ENCODE measurements at regions not wholly inside any gene's neighbourhood (a gene's known extent, or its start where the extent isn't known, plus 50 kb on each side); places are given as distances from the start of the nearest gene placed in this dataset.

- peaks cover 0 to 6% of the 10 kb centered on the region in 2 donors for H3K4me1 Mint-ChIP-seq
- H3K4me3 Mint-ChIP-seq, result no peak overlapping the region
- H3K9me3 Mint-ChIP-seq, result peaks cover 0 to 2% (median 0%) of the 10 kb centered on the region in 6 donors
- H3K36me3 Mint-ChIP-seq, result no peaks in the 10 kb centered on the region
- peaks cover 3 to 6% (median 3%) of the 10 kb centered on the region in 3 donors for H3K27me3 Mint-ChIP-seq (ENCODE audit: low read depth in 3 of 3)
- DNase-seq, result no peak
- no peak overlapping the region for H3K27ac Mint-ChIP-seq
These were observed 321.4 kb downstream of the GADD45G start for GRCh38 chr9:89926167-89926566.

- H3K27me3 Mint-ChIP-seq (ENCODE audit: low read depth in 3 of 3), result peaks cover 3 to 6% (median 3%) of the 10 kb centered on the region in 3 donors
- H3K4me1 Mint-ChIP-seq, result peaks cover 0 to 6% of the 10 kb centered on the region in 2 donors
- peaks cover 0 to 2% (median 0%) of the 10 kb centered on the region in 6 donors for H3K9me3 Mint-ChIP-seq
- no peaks in the 10 kb centered on the region for H3K36me3 Mint-ChIP-seq
- H3K4me3 Mint-ChIP-seq, result no peak overlapping the region
- DNase-seq, result no peak
- no peak overlapping the region for H3K27ac Mint-ChIP-seq
These were observed 321.9 kb downstream of the GADD45G start for GRCh38 chr9:89926691-89927220.

DNA sequence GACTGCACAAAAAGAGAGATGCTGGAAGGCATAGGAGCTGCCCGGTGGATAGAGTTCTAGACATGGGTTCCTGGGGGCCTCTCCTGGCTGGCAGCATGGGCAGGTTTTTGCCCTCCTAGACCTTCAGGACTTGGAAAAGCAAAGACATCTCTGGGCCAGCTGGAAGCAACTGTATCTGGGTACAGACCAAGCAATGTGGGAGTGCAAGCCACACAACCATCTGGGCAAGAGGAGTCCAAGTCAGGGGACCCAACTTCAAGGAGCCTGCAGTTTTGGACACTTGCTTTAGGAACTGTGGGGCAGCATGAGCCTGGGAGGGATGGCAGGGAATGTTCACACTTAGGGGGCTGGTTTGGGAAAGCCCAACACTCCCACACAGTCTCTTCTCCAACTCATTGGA is 323.3 kb downstream of the GADD45G start:
- Mint-ChIP-seq H3K27ac (no peak overlapping the region), H3K9me3 (peaks cover 0 to 2% (median 0%) of the 10 kb centered on the region in 6 donors), H3K4me3 (no peak overlapping the region)

GRCh38 chr9:89928521-89929275 is 323.9 kb downstream of the GADD45G start:
- peaks cover 0 to 6% (median 4%) of the 10 kb centered on the region in 3 donors for H3K27me3 Mint-ChIP-seq (ENCODE audit: low read depth in 3 of 3)
- peaks cover 0 to 2% (median 0%) of the 10 kb centered on the region in 6 donors for H3K9me3 Mint-ChIP-seq
- no peak for DNase-seq
- H3K27ac Mint-ChIP-seq, result no peak overlapping the region
- H3K4me3 Mint-ChIP-seq, result no peak overlapping the region
- H3K36me3 Mint-ChIP-seq, result no peaks in the 10 kb centered on the region
- peaks cover 0 to 6% of the 10 kb centered on the region in 2 donors for H3K4me1 Mint-ChIP-seq

More for the DNA sequence above, 323.3 kb downstream of the GADD45G start:
- DNase-seq, result no peak
- peaks cover 0 to 6% of the 10 kb centered on the region in 2 donors for H3K4me1 Mint-ChIP-seq
- no peaks in the 10 kb centered on the region for H3K36me3 Mint-ChIP-seq
- peaks cover 3 to 6% (median 4%) of the 10 kb centered on the region in 3 donors for H3K27me3 Mint-ChIP-seq (ENCODE audit: low read depth in 3 of 3)

- Mint-ChIP-seq H3K27me3 (ENCODE audit: low read depth in 3 of 3) (peaks cover 0 to 4% (median 4%) of the 10 kb centered on the region in 3 donors), H3K4me3 (no peak overlapping the region), H3K27ac (no peak overlapping the region), H3K4me1 (peaks cover 0 to under 1% of the 10 kb centered on the region in 2 donors), H3K36me3 (no peaks in the 10 kb centered on the region), H3K9me3 (peaks cover 0 to 2% (median 0%) of the 10 kb centered on the region in 6 donors)
- no peak for DNase-seq
These were observed 324.5 kb downstream of the GADD45G start for GRCh38 chr9:89929315-89929672.

DNA sequence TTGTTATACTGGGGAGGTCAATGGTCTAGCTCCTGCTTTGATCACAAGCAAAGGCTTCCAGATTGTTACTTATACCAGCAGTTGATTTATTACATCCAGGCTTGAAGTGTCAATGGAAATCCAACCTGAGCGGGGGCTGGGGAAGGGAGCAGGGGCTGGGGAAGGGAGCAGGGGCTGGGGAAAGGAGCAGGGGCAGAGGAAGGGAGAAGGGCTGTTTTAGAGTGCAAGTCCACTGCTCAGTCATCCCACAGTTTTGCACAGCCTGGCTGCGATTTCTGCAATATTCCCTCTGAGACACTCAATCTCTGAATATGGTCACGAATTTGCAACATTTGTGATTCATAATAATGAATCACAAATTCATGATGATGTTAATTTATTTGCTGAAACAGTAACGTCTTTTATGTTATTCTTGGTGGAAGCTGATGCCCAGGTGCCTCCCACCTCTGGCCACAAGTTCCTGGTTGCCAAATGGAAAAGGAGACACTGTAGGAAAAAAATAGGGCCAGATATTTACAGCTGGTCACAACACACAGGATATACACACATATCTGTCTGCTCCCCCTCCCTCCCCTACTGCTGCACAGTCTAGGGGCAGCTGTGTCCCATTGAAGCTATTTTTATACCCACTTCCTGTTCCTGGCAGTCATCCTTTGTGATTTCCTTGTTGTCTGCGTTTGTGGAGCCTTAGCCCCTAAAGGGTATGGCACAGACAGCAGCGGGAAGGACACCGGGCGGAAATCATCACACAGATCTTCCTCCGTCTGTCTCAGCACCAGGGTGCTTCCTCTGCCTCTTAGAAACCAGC is 325.1 kb downstream of the GADD45G start:
- Mint-ChIP-seq H3K4me1 (no peaks in the 10 kb centered on the region), H3K27ac (peak overlapping the region in 1 of 6 donors; percentile 36), H3K27me3 (ENCODE audit: low read depth in 3 of 3) (peaks cover 0 to 4% (median 4%) of the 10 kb centered on the region in 3 donors), H3K9me3 (peaks cover 0 to 2% (median 0%) of the 10 kb centered on the region in 6 donors), H3K4me3 (no peak overlapping the region), H3K36me3 (no peaks in the 10 kb centered on the region)
- DNase-seq, result no peak

DNA sequence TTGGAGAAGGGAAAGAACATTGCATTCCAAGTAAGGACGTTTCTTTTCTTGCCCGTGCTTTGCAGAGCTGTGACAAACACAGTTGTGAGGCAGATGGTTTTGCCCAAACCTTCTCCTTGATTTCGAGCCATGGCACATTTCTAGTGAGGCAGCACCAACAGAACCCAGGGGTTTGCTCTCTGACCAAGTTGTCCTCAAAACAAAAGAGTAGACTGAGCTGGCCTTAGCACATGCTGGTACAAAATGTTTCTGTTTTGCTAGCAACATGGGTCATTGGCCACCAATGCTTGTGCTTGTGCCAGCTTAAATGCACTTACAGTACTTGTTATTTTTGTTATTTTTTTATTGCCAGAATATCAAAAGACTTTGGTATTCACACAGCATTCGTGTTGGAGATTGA is 328.8 kb downstream of the GADD45G start:
- Mint-ChIP-seq H3K36me3 (no peaks in the 10 kb centered on the region), H3K4me1 (no peaks in the 10 kb centered on the region)

GRCh38 chr9:89935115-89935514 is 330.3 kb downstream of the GADD45G start:
- Mint-ChIP-seq H3K27ac (no peak overlapping the region), H3K4me1 (no peaks in the 10 kb centered on the region), H3K4me3 (no peak overlapping the region), H3K9me3 (peaks cover 0 to 2% (median 0%) of the 10 kb centered on the region in 6 donors), H3K27me3 (ENCODE audit: low read depth in 3 of 3) (peaks cover 2 to 13% (median 8%) of the 10 kb centered on the region in 3 donors), H3K36me3 (no peaks in the 10 kb centered on the region)
- no peak for DNase-seq

More for the DNA sequence above, 328.8 kb downstream of the GADD45G start:
- Mint-ChIP-seq H3K4me3 (no peak overlapping the region), H3K27me3 (ENCODE audit: low read depth in 3 of 3) (peaks cover 0 to 8% (median 6%) of the 10 kb centered on the region in 3 donors), H3K9me3 (peaks cover 0 to 2% (median 0%) of the 10 kb centered on the region in 6 donors), H3K27ac (no peak overlapping the region)
- DNase-seq, result no peak

GRCh38 chr9:89935801-89936200 is 331.0 kb downstream of the GADD45G start:
- no peaks in the 10 kb centered on the region for H3K4me1 Mint-ChIP-seq
- no peaks in the 10 kb centered on the region for H3K36me3 Mint-ChIP-seq
- H3K27me3 Mint-ChIP-seq (ENCODE audit: low read depth in 3 of 3), result peaks cover 2 to 13% (median 8%) of the 10 kb centered on the region in 3 donors
- H3K9me3 Mint-ChIP-seq, result peaks cover 0 to 2% (median 0%) of the 10 kb centered on the region in 6 donors
- H3K4me3 Mint-ChIP-seq, result no peak overlapping the region
- H3K27ac Mint-ChIP-seq, result no peak overlapping the region
- DNase-seq, result no peak

- H3K9me3 Mint-ChIP-seq, result no peaks in the 10 kb centered on the region
- H3K36me3 Mint-ChIP-seq, result peaks cover 0 to 2% (median 0%) of the 10 kb centered on the region in 3 donors
- no peak overlapping the region for H3K27ac Mint-ChIP-seq
- H3K4me1 Mint-ChIP-seq, result no peaks in the 10 kb centered on the region
- DNase-seq, result no peak
- peaks cover 2 to 14% (median 8%) of the 10 kb centered on the region in 3 donors for H3K27me3 Mint-ChIP-seq (ENCODE audit: low read depth in 3 of 3)
- H3K4me3 Mint-ChIP-seq, result no peak overlapping the region
These were observed 332.2 kb downstream of the GADD45G start for GRCh38 chr9:89937051-89937450.

DNA sequence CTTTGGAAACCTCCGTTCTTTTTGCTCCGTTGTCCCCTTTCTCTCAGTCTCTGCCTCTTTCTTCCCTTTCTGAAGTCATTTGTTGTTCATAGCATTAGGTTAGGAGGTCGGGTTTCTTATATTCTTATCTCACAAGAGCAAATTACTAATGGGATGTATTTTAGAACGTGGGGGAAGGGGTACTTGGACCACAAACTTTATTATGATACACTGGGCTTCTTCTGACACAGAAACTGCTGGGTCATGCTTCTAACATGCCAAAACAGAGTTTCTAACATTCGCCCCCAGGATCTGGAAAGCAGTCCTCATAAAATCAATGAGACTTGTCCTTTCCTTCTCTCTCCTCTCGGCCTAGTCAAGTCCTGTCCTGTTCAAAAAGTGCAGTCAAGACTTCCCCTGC is 334.4 kb downstream of the GADD45G start:
- Mint-ChIP-seq H3K36me3 (peaks cover 0 to 5% (median 0%) of the 10 kb centered on the region in 3 donors), H3K27ac (no peak overlapping the region), H3K4me1 (no peaks in the 10 kb centered on the region), H3K9me3 (no peaks in the 10 kb centered on the region), H3K4me3 (no peak overlapping the region), H3K27me3 (ENCODE audit: low read depth in 3 of 3) (peaks cover 4 to 15% (median 8%) of the 10 kb centered on the region in 3 donors)
- no peak for DNase-seq

GRCh38 chr9:89939626-89940292 is 334.9 kb downstream of the GADD45G start:
- H3K9me3 Mint-ChIP-seq, result no peaks in the 10 kb centered on the region
- H3K4me3 Mint-ChIP-seq, result no peak overlapping the region
- DNase-seq, result no peak
- H3K27me3 Mint-ChIP-seq (ENCODE audit: low read depth in 3 of 3), result peaks cover 4 to 15% (median 11%) of the 10 kb centered on the region in 3 donors
- no peak overlapping the region for H3K27ac Mint-ChIP-seq
- no peaks in the 10 kb centered on the region for H3K4me1 Mint-ChIP-seq
- peaks cover 0 to 5% (median 0%) of the 10 kb centered on the region in 3 donors for H3K36me3 Mint-ChIP-seq

GRCh38 chr9:89940625-89941024 is 335.8 kb downstream of the GADD45G start:
- DNase-seq, result no peak
- no peaks in the 10 kb centered on the region for H3K4me1 Mint-ChIP-seq
- peaks cover 0 to 7% (median 0%) of the 10 kb centered on the region in 3 donors for H3K36me3 Mint-ChIP-seq
- H3K4me3 Mint-ChIP-seq, result no peak overlapping the region
- no peak overlapping the region for H3K27ac Mint-ChIP-seq
- H3K27me3 Mint-ChIP-seq (ENCODE audit: low read depth in 3 of 3), result peaks cover 4 to 15% (median 11%) of the 10 kb centered on the region in 3 donors
- no peaks in the 10 kb centered on the region for H3K9me3 Mint-ChIP-seq
